Natural killer cell treated with Interleukin-12 subunit alpha and Interleukin-12 subunit beta and Interleukin-15 and Interleukin-18, amount 100 ng/mL, for 72 hours (primary cell): ENCODE measurements at regions not wholly inside any gene's neighbourhood (a gene's known extent, or its start where the extent isn't known, plus 50 kb on each side); places are given as distances from the start of the nearest gene placed in this dataset.
"Not testable (repeated sequence)": the region's sequence is repeated elsewhere in the genome, so short reads cannot be mapped to it uniquely, and the experiment has no call there.

Experiments
- ATAC-seq, 2 donors: fragments of 150-1000 bp; cut with Tn5 transposase in 1 of 2; sonication (Bioruptor Pico), chemical (Tn5 transposase) in 1 of 2; 2 replicates each; pipeline ENCODE4 v1.10.0; 2021
- DNase-seq: peaks from one replicate; pipeline ENCODE4 v3.0.0; 2022; ENCODE audit warnings: low spot score
- H3K27ac Mint-ChIP-seq, 2 donors: 1 replicate in 1 of 2; 2 replicates in 1 of 2; pipeline ENCODE4 v1.8.0; 2022; ENCODE audit warnings: mixed read lengths in 2 of 2, mild to moderate bottlenecking in 1 of 2, moderate library complexity in 1 of 2
- H3K27me3 Mint-ChIP-seq, 2 donors: 1 replicate in 1 of 2; 2 replicates in 1 of 2; pipeline ENCODE4 v1.8.0; 2022; ENCODE audit warnings: mixed read lengths in 2 of 2
- H3K36me3 Mint-ChIP-seq: one replicate; pipeline ENCODE4 v1.8.0; 2022; ENCODE audit warnings: mixed read lengths
- H3K4me1 Mint-ChIP-seq, 2 donors: 1 replicate in 1 of 2; 2 replicates in 1 of 2; pipeline ENCODE4 v1.8.0; 2022; ENCODE audit warnings: low read depth in 2 of 2, mixed read lengths in 2 of 2, mild to moderate bottlenecking in 1 of 2
- H3K4me3 Mint-ChIP-seq: one replicate; pipeline ENCODE4 v1.8.0; 2022; ENCODE audit warnings: mixed read lengths
- H3K9me3 Mint-ChIP-seq: 2 replicates; pipeline ENCODE4 v1.8.0; 2022; ENCODE audit warnings: mixed read lengths

GRCh38 chr2:36170805-36171204 lies 184.8 kb upstream of the CRIM1 start:
- Mint-ChIP-seq H3K4me3 (no peak overlapping the region), H3K9me3 (no peaks in the 10 kb centered on the region), H3K27ac (no peak overlapping the region), H3K36me3 (no peaks in the 10 kb centered on the region), H3K27me3 (no peaks in the 10 kb centered on the region), H3K4me1 (no peaks in the 10 kb centered on the region)
- DNase-seq (no peak), ATAC-seq (no peak)

- Mint-ChIP-seq H3K4me1 (no peaks in the 10 kb centered on the region), H3K9me3 (no peaks in the 10 kb centered on the region), H3K4me3 (no peak overlapping the region), H3K36me3 (no peaks in the 10 kb centered on the region), H3K27me3 (no peaks in the 10 kb centered on the region), H3K27ac (no peak overlapping the region)
- DNase-seq (no peak), ATAC-seq (no peak)
These were observed 185.7 kb upstream of the CRIM1 start for GRCh38 chr2:36169843-36170242.

GRCh38 chr2:36168115-36168514 lies 187.5 kb upstream of the CRIM1 start:
- Mint-ChIP-seq H3K9me3 (no peaks in the 10 kb centered on the region), H3K4me1 (peaks cover 0 to 5% of the 10 kb centered on the region in 2 donors), H3K4me3 (no peak overlapping the region), H3K36me3 (no peaks in the 10 kb centered on the region), H3K27me3 (no peaks in the 10 kb centered on the region), H3K27ac (no peak overlapping the region)
- no peak for DNase-seq
- no peak for ATAC-seq

- Mint-ChIP-seq H3K27me3 (no peaks in the 10 kb centered on the region), H3K36me3 (no peaks in the 10 kb centered on the region), H3K4me3 (no peak overlapping the region), H3K27ac (no peak overlapping the region), H3K9me3 (no peaks in the 10 kb centered on the region), H3K4me1 (peaks cover 0 to 5% of the 10 kb centered on the region in 2 donors)
- ATAC-seq = no peak
- DNase-seq = no peak
These were observed 190.4 kb upstream of the CRIM1 start for GRCh38 chr2:36165132-36165531.

- no peaks in the 10 kb centered on the region for H3K36me3 Mint-ChIP-seq
- ATAC-seq = no peak
- no peak for DNase-seq
- no peak overlapping the region for H3K27ac Mint-ChIP-seq
- no peaks in the 10 kb centered on the region for H3K27me3 Mint-ChIP-seq
- H3K4me1 Mint-ChIP-seq = peaks cover 0 to 5% of the 10 kb centered on the region in 2 donors
- H3K9me3 Mint-ChIP-seq = no peaks in the 10 kb centered on the region
- no peak overlapping the region for H3K4me3 Mint-ChIP-seq
These were observed 191.9 kb upstream of the CRIM1 start for GRCh38 chr2:36163520-36164254.

- H3K36me3 Mint-ChIP-seq, H3K4me3 Mint-ChIP-seq, H3K27me3 Mint-ChIP-seq, DNase-seq, H3K9me3 Mint-ChIP-seq, ATAC-seq, H3K4me1 Mint-ChIP-seq, H3K27ac Mint-ChIP-seq: not testable (repeated sequence)
These were observed 198.5 kb upstream of the CRIM1 start for GRCh38 chr2:36157093-36157492.

- Mint-ChIP-seq H3K4me3 (peak overlapping the region; percentile 33), H3K9me3 (no peaks in the 10 kb centered on the region)
These were observed 207.7 kb upstream of the CRIM1 start for GRCh38 chr2:36147670-36148390.

GRCh38 chr2:36146765-36147164 lies 208.8 kb upstream of the CRIM1 start:
- peaks cover 0 to 7% of the 10 kb centered on the region in 2 donors for H3K27me3 Mint-ChIP-seq
- H3K4me3 Mint-ChIP-seq = peak overlapping the region; percentile 33
- peaks cover 16 to 21% of the 10 kb centered on the region in 2 donors for H3K4me1 Mint-ChIP-seq
- no peak for DNase-seq
- H3K27ac Mint-ChIP-seq = peak overlapping the region; percentile 9 to 64
- no peaks in the 10 kb centered on the region for H3K36me3 Mint-ChIP-seq
- peak in 1 of 2 donors; percentile 8 for ATAC-seq
- no peaks in the 10 kb centered on the region for H3K9me3 Mint-ChIP-seq

More at GRCh38 chr2:36147670-36148390, 207.7 kb upstream of the CRIM1 start:
- Mint-ChIP-seq H3K4me1 (peaks cover 16 to 21% of the 10 kb centered on the region in 2 donors), H3K27ac (peak overlapping the region in 1 of 2 donors; percentile 9), H3K27me3 (peaks cover 0 to 7% of the 10 kb centered on the region in 2 donors), H3K36me3 (no peaks in the 10 kb centered on the region)
- ATAC-seq (peak; percentile 76 to 89), DNase-seq (no peak)

- peaks cover 15 to 25% of the 10 kb centered on the region in 2 donors for H3K4me1 Mint-ChIP-seq
- DNase-seq (no peak), ATAC-seq (no peak)
- H3K27me3 Mint-ChIP-seq = peaks cover 0 to 7% of the 10 kb centered on the region in 2 donors
- H3K9me3 Mint-ChIP-seq = no peaks in the 10 kb centered on the region
- H3K27ac Mint-ChIP-seq = no peak overlapping the region
- no peaks in the 10 kb centered on the region for H3K36me3 Mint-ChIP-seq
- no peak overlapping the region for H3K4me3 Mint-ChIP-seq
These were observed 215.2 kb upstream of the CRIM1 start for GRCh38 chr2:36140391-36140790.

GRCh38 chr2:36137612-36138011 lies 218.0 kb upstream of the CRIM1 start:
- no peak for DNase-seq

GRCh38 chr2:36134281-36134680 lies 221.3 kb upstream of the CRIM1 start:
- Mint-ChIP-seq H3K36me3 (no peaks in the 10 kb centered on the region), H3K27me3 (no peaks in the 10 kb centered on the region), H3K9me3 (no peaks in the 10 kb centered on the region), H3K27ac (no peak overlapping the region), H3K4me1 (peaks cover 15 to 24% of the 10 kb centered on the region in 2 donors), H3K4me3 (no peak overlapping the region)
- ATAC-seq (no peak), DNase-seq (no peak)

More at GRCh38 chr2:36137612-36138011, 218.0 kb upstream of the CRIM1 start:
- Mint-ChIP-seq H3K27ac (no peak overlapping the region), H3K9me3 (no peaks in the 10 kb centered on the region), H3K4me1 (peaks cover 15 to 25% of the 10 kb centered on the region in 2 donors), H3K36me3 (no peaks in the 10 kb centered on the region), H3K27me3 (no peaks in the 10 kb centered on the region), H3K4me3 (peak overlapping the region; percentile 23)
- ATAC-seq = peak; percentile 59 to 62

- Mint-ChIP-seq H3K36me3 (no peaks in the 10 kb centered on the region), H3K4me1 (peaks cover 6 to 7% of the 10 kb centered on the region in 2 donors), H3K4me3 (no peak overlapping the region), H3K27ac (no peak overlapping the region), H3K27me3 (peaks cover 4 to 7% of the 10 kb centered on the region in 2 donors), H3K9me3 (no peaks in the 10 kb centered on the region)
- no peak for ATAC-seq
- DNase-seq = no peak
These were observed 227.2 kb upstream of the CRIM1 start for GRCh38 chr2:36128359-36128758.

GRCh38 chr2:36125702-36126101 lies 229.9 kb upstream of the CRIM1 start:
- no peak for DNase-seq
- Mint-ChIP-seq H3K4me1 (peaks cover 7 to 11% of the 10 kb centered on the region in 2 donors), H3K27me3 (peaks cover 7 to 12% of the 10 kb centered on the region in 2 donors), H3K27ac (no peak overlapping the region), H3K4me3 (no peak overlapping the region), H3K36me3 (peaks cover 6% of the 10 kb centered on the region), H3K9me3 (peaks cover 3% of the 10 kb centered on the region)
- ATAC-seq = no peak

- peaks cover 7 to 12% of the 10 kb centered on the region in 2 donors for H3K4me1 Mint-ChIP-seq
- H3K27ac Mint-ChIP-seq = no peak overlapping the region
- peaks cover 12% of the 10 kb centered on the region for H3K36me3 Mint-ChIP-seq
- peaks cover 7 to 20% of the 10 kb centered on the region in 2 donors for H3K27me3 Mint-ChIP-seq
- ATAC-seq (peak in 1 of 2 donors; percentile 77), DNase-seq (no peak)
- H3K4me3 Mint-ChIP-seq = no peak overlapping the region
- peaks cover 3% of the 10 kb centered on the region for H3K9me3 Mint-ChIP-seq
These were observed 231.6 kb upstream of the CRIM1 start for GRCh38 chr2:36123995-36124394.
